H1 (cell line): ENCODE measurements at regions not wholly inside any gene's neighbourhood (a gene's known extent, or its start where the extent isn't known, plus 50 kb on each side); places are given as distances from the start of the nearest gene placed in this dataset.

Experiments used
- ATF3 ChIP-seq: IDR thresholded peaks from 2 replicates; pipeline ENCODE4 v1.6.1; 2011; ENCODE audit warnings: low read depth, mild to moderate bottlenecking, low read length; ENCODE audit not compliant: insufficient read depth
- JUND ChIP-seq: IDR thresholded peaks from 2 replicates; pipeline ENCODE4 v1.6.1; 2011; ENCODE audit warnings: mild to moderate bottlenecking, improper control_type of control experiment, low read length
- KDM5A ChIP-seq: fragments of 200-600 bp; IDR thresholded peaks from 2 replicates; pipeline ENCODE4 v1.7.1; 2012; ENCODE audit warnings: mild to moderate bottlenecking, low read length, inconsistent platforms, mixed read lengths
- RBBP5 ChIP-seq: IDR thresholded peaks from 2 replicates; pipeline ENCODE4 v1.7.1; 2012; ENCODE audit warnings: low read depth, mild to moderate bottlenecking, inconsistent platforms, low read length, moderate library complexity, borderline replicate concordance

DNA sequence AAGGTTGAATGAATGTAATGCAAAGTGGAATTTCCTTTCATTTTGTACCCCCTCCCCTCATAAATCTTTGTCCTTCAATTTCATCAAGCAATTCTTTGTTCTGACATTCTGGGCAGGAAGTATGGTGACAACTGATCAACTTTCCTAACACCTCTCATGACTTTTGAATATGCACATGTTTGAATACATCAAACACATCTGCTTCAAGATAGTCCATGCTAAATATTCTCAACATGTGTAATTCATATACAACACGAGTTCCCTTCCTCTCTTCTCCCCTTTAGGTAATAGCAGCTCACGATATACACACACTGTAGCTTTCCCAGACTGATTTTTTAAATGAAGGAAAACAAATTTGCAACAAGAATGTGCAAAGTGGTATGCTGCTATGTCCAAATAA, 103.6 kb upstream of the EFNA5 start (continued):
- TF ChIP-seq ATF3 (no peak), KDM5A (no peak), JUND (no peak), RBBP5 (no peak)
